B cell (primary cell): ENCODE measurements at regions not wholly inside any gene's neighbourhood (a gene's known extent, or its start where the extent isn't known, plus 50 kb on each side); places are given as distances from the start of the nearest gene placed in this dataset.
"Not testable (repeated sequence)": the region's sequence is repeated elsewhere in the genome, so short reads cannot be mapped to it uniquely, and the experiment has no call there.

ENCODE experiments used
- CTCF ChIP-seq: fragments of 200-600 bp; IDR thresholded peaks from one replicate; pipeline ENCODE4 v1.8.0; 2022; ENCODE audit warnings: antibody characterized with exemption, mild to moderate bottlenecking
- EZH2 ChIP-seq: IDR thresholded peaks from 2 replicates; pipeline ENCODE4 v1.6.1; 2012; ENCODE audit warnings: borderline replicate concordance, low read depth, mild to moderate bottlenecking, moderate library complexity, low read length; ENCODE audit not compliant: insufficient read depth, poor library complexity, severe bottlenecking

DNA sequence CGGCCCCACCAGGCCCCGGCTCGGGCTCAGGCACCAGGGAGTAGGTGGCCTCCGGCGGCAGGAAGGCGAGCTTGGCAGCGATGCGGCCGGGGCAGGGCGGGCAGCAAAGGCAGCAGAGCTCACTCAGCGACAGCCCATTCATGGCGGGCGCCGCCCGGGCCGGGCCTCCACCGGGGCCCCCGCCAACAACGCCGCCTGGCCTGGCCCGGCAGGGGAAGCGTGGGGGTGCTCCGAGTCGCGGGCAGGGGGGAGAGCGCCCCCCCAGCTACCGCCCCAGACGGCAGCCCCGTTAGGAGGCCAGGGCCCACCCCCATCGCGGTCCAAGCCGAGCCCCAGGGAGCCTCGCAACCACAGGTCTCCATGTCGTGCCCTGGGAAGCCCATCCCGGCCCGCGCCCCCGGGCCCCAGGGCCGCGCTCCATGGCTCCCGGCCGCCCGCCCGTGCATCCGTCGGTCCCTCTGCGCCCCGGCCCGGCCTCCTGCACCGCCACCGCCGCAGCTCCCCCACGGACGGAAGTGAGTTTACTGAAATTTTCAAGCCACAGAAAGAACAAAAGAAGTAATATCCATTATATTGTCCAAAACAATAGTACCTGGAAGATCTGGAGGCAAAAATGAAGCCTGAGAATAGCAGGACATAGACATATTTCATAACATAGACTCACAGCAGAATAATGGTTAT lies 126.6 kb upstream of the VPREB1 start:
- TF ChIP-seq CTCF, EZH2: not testable (repeated sequence)
